Endodermal cell (in vitro differentiated cells): ENCODE measurements at regions not wholly inside any gene's neighbourhood (a gene's known extent, or its start where the extent isn't known, plus 50 kb on each side); places are given as distances from the start of the nearest gene placed in this dataset.

Experiments used
- DNase-seq: peaks from one replicate; pipeline ENCODE4 v3.0.0-alpha.2; 2017
- H3K27ac ChIP-seq: 2 replicates; pipeline ENCODE4 v1.5.1; 2013; ENCODE audit warnings: mild to moderate bottlenecking, low read depth, low read length, moderate library complexity
- H3K27me3 ChIP-seq: 2 replicates; pipeline ENCODE4 v1.6.1; 2013; ENCODE audit warnings: mild to moderate bottlenecking, low read length, moderate library complexity; ENCODE audit not compliant: insufficient read depth, control insufficient read depth, poor library complexity, severe bottlenecking
- H3K36me3 ChIP-seq: 2 replicates; pipeline ENCODE4 v1.7.0; 2013; ENCODE audit warnings: mild to moderate bottlenecking, low read length, moderate library complexity; ENCODE audit not compliant: control insufficient read depth, insufficient read depth
- H3K4me1 ChIP-seq: one replicate; pipeline ENCODE4 v1.7.0; 2013; ENCODE audit warnings: low read length; ENCODE audit not compliant: control insufficient read depth, insufficient read depth
- H3K4me3 ChIP-seq: 2 replicates; pipeline ENCODE4 v1.5.1; 2013; ENCODE audit warnings: mild to moderate bottlenecking, low read length, moderate library complexity
- H3K9ac ChIP-seq: 2 replicates; pipeline ENCODE4 v1.6.1; 2013; ENCODE audit warnings: mild to moderate bottlenecking, low read length, moderate library complexity; ENCODE audit not compliant: poor library complexity, severe bottlenecking; ENCODE audit errors: extremely low read depth
- H3K9me3 ChIP-seq: 2 replicates; pipeline ENCODE4 v1.6.1; 2013; ENCODE audit warnings: mild to moderate bottlenecking, low read length, moderate library complexity; ENCODE audit not compliant: control insufficient read depth
- H3K27ac Mint-ChIP-seq: 2 replicates; pipeline ENCODE4 v1.8.0; 2020; ENCODE audit warnings: mixed read lengths
- H3K27me3 Mint-ChIP-seq: 2 replicates; pipeline ENCODE4 v1.8.0; 2021; ENCODE audit warnings: mild to moderate bottlenecking, mixed read lengths; ENCODE audit not compliant: insufficient read depth
- H3K36me3 Mint-ChIP-seq: 2 replicates; pipeline ENCODE4 v1.8.0; 2020; ENCODE audit warnings: low read depth, mixed read lengths
- H3K4me1 Mint-ChIP-seq: 2 replicates; pipeline ENCODE4 v1.8.0; 2020; ENCODE audit warnings: mixed read lengths
- H3K4me3 Mint-ChIP-seq: 2 replicates; pipeline ENCODE4 v1.8.0; 2020; ENCODE audit warnings: mild to moderate bottlenecking, moderate library complexity, mixed read lengths
- H3K9me3 Mint-ChIP-seq: 2 replicates; pipeline ENCODE4 v1.8.0; 2020; ENCODE audit warnings: mild to moderate bottlenecking, mixed read lengths
- WGBS, 2 experiments: methylation state at CpG; one replicate each; pipeline versions ENCODE4 v1.1.5 to v1.1.7; 2013; ENCODE audit warnings: missing lambda C conversion rate in 2 of 2, mixed read lengths in 1 of 2; ENCODE audit not compliant: insufficient coverage in 1 of 2, insufficient read length in 1 of 2; 5-methylcytosine and 5-hydroxymethylcytosine counted together
- TF ChIP-seq, protein P1 (sequence below): fragments of 200-600 bp; sonication (generic); conservative IDR thresholded peaks from 2 replicates; pipeline ENCODE4 v1.5.0; 2021; ENCODE audit warnings: antibody characterized with exemption, mild to moderate bottlenecking

DNA sequence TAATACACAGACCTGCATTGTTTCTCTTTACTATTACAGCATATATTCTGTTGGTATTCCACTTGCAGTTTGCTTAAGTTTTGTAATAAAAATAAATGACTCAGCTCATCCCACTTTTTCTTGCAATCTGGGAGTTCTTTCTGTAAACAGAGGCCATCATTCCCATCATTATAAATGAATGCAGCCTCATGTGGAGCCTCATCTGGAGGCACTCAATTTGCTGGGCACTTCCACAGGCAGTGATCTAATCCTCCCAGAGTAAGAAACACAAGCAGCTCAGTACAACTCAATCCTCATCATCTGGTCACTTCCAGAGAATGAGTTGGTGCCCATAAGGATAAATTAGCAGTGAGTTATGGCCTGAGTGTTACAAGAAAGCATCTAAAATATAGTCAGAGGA, 2801.9 kb downstream of the PCDH9 start:
- H3K4me1 ChIP-seq: no peaks in the 10 kb centered on the region
- no peaks in the 10 kb centered on the region for H3K36me3 ChIP-seq
- H3K27ac ChIP-seq: no peak overlapping the region
- no peaks in the 10 kb centered on the region for H3K4me1 Mint-ChIP-seq
- no peaks in the 10 kb centered on the region for H3K27me3 ChIP-seq
- H3K27ac Mint-ChIP-seq: no peak overlapping the region
- no peak overlapping the region for H3K4me3 Mint-ChIP-seq
- TF ChIP-seq, protein P1, sequence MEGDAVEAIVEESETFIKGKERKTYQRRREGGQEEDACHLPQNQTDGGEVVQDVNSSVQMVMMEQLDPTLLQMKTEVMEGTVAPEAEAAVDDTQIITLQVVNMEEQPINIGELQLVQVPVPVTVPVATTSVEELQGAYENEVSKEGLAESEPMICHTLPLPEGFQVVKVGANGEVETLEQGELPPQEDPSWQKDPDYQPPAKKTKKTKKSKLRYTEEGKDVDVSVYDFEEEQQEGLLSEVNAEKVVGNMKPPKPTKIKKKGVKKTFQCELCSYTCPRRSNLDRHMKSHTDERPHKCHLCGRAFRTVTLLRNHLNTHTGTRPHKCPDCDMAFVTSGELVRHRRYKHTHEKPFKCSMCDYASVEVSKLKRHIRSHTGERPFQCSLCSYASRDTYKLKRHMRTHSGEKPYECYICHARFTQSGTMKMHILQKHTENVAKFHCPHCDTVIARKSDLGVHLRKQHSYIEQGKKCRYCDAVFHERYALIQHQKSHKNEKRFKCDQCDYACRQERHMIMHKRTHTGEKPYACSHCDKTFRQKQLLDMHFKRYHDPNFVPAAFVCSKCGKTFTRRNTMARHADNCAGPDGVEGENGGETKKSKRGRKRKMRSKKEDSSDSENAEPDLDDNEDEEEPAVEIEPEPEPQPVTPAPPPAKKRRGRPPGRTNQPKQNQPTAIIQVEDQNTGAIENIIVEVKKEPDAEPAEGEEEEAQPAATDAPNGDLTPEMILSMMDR: no peak
- DNase-seq: no peak
- no peaks in the 10 kb centered on the region for H3K9me3 ChIP-seq
- no peaks in the 10 kb centered on the region for H3K36me3 Mint-ChIP-seq
- no peak overlapping the region for H3K9ac ChIP-seq
- no peak overlapping the region for H3K4me3 ChIP-seq
- no peaks in the 10 kb centered on the region for H3K27me3 Mint-ChIP-seq
- H3K9me3 Mint-ChIP-seq: no peaks in the 10 kb centered on the region

DNA sequence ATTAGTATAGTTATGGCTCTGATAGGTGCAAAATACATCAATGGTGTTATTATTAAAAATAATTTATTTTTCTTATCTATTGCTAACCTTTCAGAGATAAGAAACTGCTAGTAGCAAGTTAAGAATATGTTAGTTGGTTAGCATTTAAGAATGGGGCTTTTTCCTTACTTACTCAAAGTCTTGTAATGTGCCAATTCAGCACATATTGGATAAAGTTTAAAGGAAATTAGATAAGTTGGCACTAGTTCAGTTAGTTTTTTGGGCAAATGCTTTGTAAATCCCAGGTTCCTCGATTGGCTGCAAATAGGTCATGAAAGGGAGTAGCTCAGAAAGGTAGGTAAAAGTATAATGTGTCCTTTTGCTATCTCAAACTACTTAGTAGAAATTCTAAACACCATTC, 2806.7 kb downstream of the PCDH9 start:
- no peak overlapping the region for H3K4me3 Mint-ChIP-seq
- no peak overlapping the region for H3K27ac ChIP-seq

DNA sequence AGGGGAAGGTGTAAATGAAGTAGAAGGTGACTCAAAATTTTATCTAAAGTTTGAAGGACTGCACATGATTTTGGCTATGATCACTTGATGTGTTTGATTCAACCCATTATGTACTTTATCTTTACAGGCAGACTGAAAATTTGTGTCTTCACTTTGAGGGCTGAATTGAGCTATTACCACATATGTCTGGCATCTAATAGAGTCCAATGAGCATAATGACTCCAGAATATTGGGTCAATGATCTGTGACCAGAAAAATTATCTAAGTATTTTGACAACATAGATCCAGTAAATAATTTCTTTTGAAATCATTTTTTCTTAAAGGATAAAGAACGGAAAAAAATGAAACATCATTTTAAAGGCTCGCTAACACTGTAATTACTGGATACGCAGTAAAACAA, 2810.0 kb downstream of the PCDH9 start:
- H3K27ac ChIP-seq: no peak overlapping the region
- TF ChIP-seq, protein P1: no peak
- Mint-ChIP-seq H3K4me1 (no peaks in the 10 kb centered on the region), H3K27me3 (no peaks in the 10 kb centered on the region), H3K4me3 (no peak overlapping the region), H3K36me3 (no peaks in the 10 kb centered on the region), H3K9me3 (no peaks in the 10 kb centered on the region), H3K27ac (no peak overlapping the region)
- no peak overlapping the region for H3K4me3 ChIP-seq
- H3K9me3 ChIP-seq: no peaks in the 10 kb centered on the region
- no peak for DNase-seq
- WGBS, 2 experiments: 94 to 100% methylated on average over 3 of the region's 3 CpGs
- H3K4me1 ChIP-seq: no peaks in the 10 kb centered on the region
- H3K36me3 ChIP-seq: no peaks in the 10 kb centered on the region
- no peaks in the 10 kb centered on the region for H3K27me3 ChIP-seq
- H3K9ac ChIP-seq: no peak overlapping the region

More for the DNA sequence above, 2806.7 kb downstream of the PCDH9 start:
- Mint-ChIP-seq H3K27me3 (no peaks in the 10 kb centered on the region), H3K9me3 (no peaks in the 10 kb centered on the region), H3K36me3 (no peaks in the 10 kb centered on the region), H3K27ac (no peak overlapping the region), H3K4me1 (no peaks in the 10 kb centered on the region)
- no peak for DNase-seq
- TF ChIP-seq, protein P1: no peak
- no peaks in the 10 kb centered on the region for H3K36me3 ChIP-seq
- H3K4me1 ChIP-seq: no peaks in the 10 kb centered on the region
- WGBS, 2 experiments: 85% methylated on average over 1 of the region's 1 CpG; no CpG with 5 or more reads in 1 of the 2 experiments
- no peak overlapping the region for H3K4me3 ChIP-seq
- no peak overlapping the region for H3K9ac ChIP-seq
- H3K9me3 ChIP-seq: no peaks in the 10 kb centered on the region
- H3K27me3 ChIP-seq: no peaks in the 10 kb centered on the region
